ENCODE measurements at regions not wholly inside any gene's neighbourhood (a gene's known extent, or its start where the extent isn't known, plus 50 kb on each side); places are given as distances from the start of the nearest gene placed in this dataset.

GRCh38 chr20:25865715-25866656 lies 169.3 kb upstream of the ZNF337 start:
- TF ChIP-seq CTCF (IDR thresholded peaks at IDR 0.05; ENCODE audit: low read depth, low read length) (no peak), POLR2A (IDR thresholded peaks at IDR 0.05; ENCODE audit: extremely low read depth, insufficient read length) (no peak)
